Memory B cell (primary cell): ENCODE measurements at regions not wholly inside any gene's neighbourhood (a gene's known extent, or its start where the extent isn't known, plus 50 kb on each side); places are given as distances from the start of the nearest gene placed in this dataset.

Source experiments
- ATAC-seq: fragments of 150-1000 bp; cut with Tn5 transposase; 2 replicates; pipeline ENCODE4 v1.10.0; 2021; ENCODE audit warnings: low read depth, mild to moderate bottlenecking, moderate library complexity
- DNase-seq, 2 donors: peaks; one replicate each; pipeline ENCODE4 v3.0.0; 2022; ENCODE audit warnings: low spot score in 2 of 2
- H3K27ac Mint-ChIP-seq: one replicate; pipeline ENCODE4 v1.8.0; 2022; ENCODE audit warnings: mild to moderate bottlenecking, moderate library complexity, mixed read lengths
- H3K27me3 Mint-ChIP-seq: one replicate; pipeline ENCODE4 v1.8.0; 2022; ENCODE audit warnings: mixed read lengths
- H3K36me3 Mint-ChIP-seq: one replicate; pipeline ENCODE4 v1.8.0; 2022; ENCODE audit warnings: mild to moderate bottlenecking, mixed read lengths
- H3K4me1 Mint-ChIP-seq: one replicate; pipeline ENCODE4 v1.8.0; 2022; ENCODE audit warnings: mixed read lengths
- H3K4me3 Mint-ChIP-seq: one replicate; pipeline ENCODE4 v1.8.0; 2022; ENCODE audit warnings: mild to moderate bottlenecking, moderate library complexity, mixed read lengths
- H3K9me3 Mint-ChIP-seq: one replicate; pipeline ENCODE4 v1.8.0; 2022; ENCODE audit warnings: mixed read lengths

DNA sequence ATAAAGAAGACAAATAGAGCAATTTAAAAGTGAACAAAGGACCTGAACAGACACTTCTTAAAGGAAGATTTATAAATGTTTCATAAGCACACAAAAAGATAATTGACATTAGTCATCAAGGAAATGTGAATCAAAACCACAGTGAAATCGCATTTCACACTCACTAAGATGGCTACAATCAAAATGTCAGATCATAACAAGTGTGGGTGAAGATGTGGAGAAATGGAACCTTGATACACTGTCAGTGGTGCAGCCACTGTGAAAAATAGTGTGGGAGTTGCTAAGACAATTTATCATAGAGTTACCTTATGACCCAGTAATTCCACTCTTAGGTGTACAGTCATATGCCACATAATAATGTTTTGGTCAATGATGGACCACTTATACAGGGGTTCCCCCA, 54.5 kb upstream of the HTR4 start:
- peaks cover 2% of the 10 kb centered on the region for H3K36me3 Mint-ChIP-seq
- H3K4me3 Mint-ChIP-seq: no peak overlapping the region
- H3K9me3 Mint-ChIP-seq: peaks cover 2% of the 10 kb centered on the region
- peaks cover 9% of the 10 kb centered on the region for H3K27me3 Mint-ChIP-seq
- no peaks in the 10 kb centered on the region for H3K4me1 Mint-ChIP-seq
- no peak for ATAC-seq
- H3K27ac Mint-ChIP-seq: no peak overlapping the region
- DNase-seq: no peak

DNA sequence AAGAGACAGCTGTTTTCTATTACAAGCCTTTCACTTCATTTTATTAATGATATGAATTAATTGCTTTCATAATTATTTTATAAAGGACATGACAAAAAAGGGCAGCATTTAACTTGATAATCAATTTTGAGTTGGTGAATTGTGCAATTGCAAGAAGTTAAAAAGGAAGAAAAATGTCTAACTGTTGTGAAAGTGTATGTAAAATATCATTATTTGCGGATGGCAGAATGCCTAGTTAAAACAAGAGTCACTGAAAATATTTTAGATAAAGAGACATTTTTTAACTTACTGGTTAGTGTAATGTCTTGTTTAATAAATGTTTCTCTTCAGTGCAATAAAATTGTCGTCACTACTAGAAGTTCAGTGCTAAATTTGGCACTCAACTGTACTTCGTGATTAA, 57.6 kb upstream of the HTR4 start:
- H3K9me3 Mint-ChIP-seq: peaks cover 4% of the 10 kb centered on the region
- no peaks in the 10 kb centered on the region for H3K36me3 Mint-ChIP-seq
- H3K4me3 Mint-ChIP-seq: no peak overlapping the region
- no peaks in the 10 kb centered on the region for H3K4me1 Mint-ChIP-seq
- no peak for DNase-seq
- peaks cover 16% of the 10 kb centered on the region for H3K27me3 Mint-ChIP-seq
- ATAC-seq: no peak
- H3K27ac Mint-ChIP-seq: no peak overlapping the region

GRCh38 chr5:148713735-148714508, 59.6 kb upstream of the HTR4 start:
- H3K9me3 Mint-ChIP-seq: peaks cover 4% of the 10 kb centered on the region
- ATAC-seq: no peak
- no peak overlapping the region for H3K4me3 Mint-ChIP-seq
- H3K27me3 Mint-ChIP-seq: peaks cover 17% of the 10 kb centered on the region
- no peaks in the 10 kb centered on the region for H3K36me3 Mint-ChIP-seq
- no peak for DNase-seq
- H3K27ac Mint-ChIP-seq: no peak overlapping the region
- no peaks in the 10 kb centered on the region for H3K4me1 Mint-ChIP-seq

- H3K27ac Mint-ChIP-seq: no peak overlapping the region
- ATAC-seq (no peak), DNase-seq (no peak)
- no peaks in the 10 kb centered on the region for H3K36me3 Mint-ChIP-seq
- H3K27me3 Mint-ChIP-seq: peaks cover 17% of the 10 kb centered on the region
- peaks cover 4% of the 10 kb centered on the region for H3K9me3 Mint-ChIP-seq
- no peak overlapping the region for H3K4me3 Mint-ChIP-seq
- H3K4me1 Mint-ChIP-seq: no peaks in the 10 kb centered on the region
These were observed 62.4 kb upstream of the HTR4 start for GRCh38 chr5:148716716-148717115.

DNA sequence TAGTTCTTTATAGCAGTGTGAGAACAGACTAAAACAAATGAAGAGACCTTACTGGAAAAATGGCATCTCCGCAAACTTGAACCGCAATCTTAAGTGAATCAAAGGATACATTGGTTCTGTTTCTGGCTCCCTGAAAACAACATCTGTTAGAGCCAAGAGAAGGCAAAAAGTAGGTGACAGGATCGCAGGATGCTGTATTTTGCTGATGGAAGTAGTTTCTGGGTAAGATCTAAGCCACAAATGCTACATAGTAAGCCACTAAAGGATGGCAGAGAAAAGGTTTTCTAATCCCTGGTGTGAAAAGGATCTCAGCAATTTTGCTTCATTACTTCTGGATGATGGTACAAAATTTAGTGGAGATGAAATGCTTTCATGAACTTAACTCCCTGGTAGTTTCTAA, 63.3 kb upstream of the HTR4 start:
- no peaks in the 10 kb centered on the region for H3K4me1 Mint-ChIP-seq
- peaks cover 4% of the 10 kb centered on the region for H3K9me3 Mint-ChIP-seq
- H3K36me3 Mint-ChIP-seq: no peaks in the 10 kb centered on the region
- DNase-seq (no peak), ATAC-seq (no peak)
- peaks cover 16% of the 10 kb centered on the region for H3K27me3 Mint-ChIP-seq
- H3K27ac Mint-ChIP-seq: no peak overlapping the region
- H3K4me3 Mint-ChIP-seq: no peak overlapping the region

DNA sequence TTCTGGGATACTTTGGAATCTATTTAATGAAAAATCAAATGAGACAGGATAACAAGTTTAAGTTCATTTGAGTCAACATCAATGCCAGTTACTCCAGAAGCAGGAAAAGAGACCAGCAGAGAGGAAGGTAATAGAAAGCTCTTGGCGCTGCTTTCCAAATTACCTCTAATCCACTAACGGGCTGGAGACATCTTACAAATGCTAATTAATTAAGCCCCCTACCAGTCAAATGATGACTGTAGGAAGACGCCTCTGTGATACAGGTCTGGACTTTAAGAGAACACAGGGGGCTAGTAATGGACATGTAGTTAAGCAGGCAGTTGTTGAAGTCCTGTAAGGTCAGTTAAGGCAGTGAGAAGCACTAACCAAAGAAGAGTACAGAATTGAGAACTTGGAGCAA, 65.3 kb upstream of the HTR4 start:
- H3K27me3 Mint-ChIP-seq: peaks cover 14% of the 10 kb centered on the region
- H3K9me3 Mint-ChIP-seq: peaks cover 4% of the 10 kb centered on the region
- no peak overlapping the region for H3K27ac Mint-ChIP-seq
- no peak overlapping the region for H3K4me3 Mint-ChIP-seq
- H3K36me3 Mint-ChIP-seq: no peaks in the 10 kb centered on the region
- H3K4me1 Mint-ChIP-seq: no peaks in the 10 kb centered on the region
- ATAC-seq (no peak), DNase-seq (no peak)

GRCh38 chr5:148720257-148720656, 65.9 kb upstream of the HTR4 start:
- no peaks in the 10 kb centered on the region for H3K36me3 Mint-ChIP-seq
- no peak overlapping the region for H3K27ac Mint-ChIP-seq
- DNase-seq (no peak), ATAC-seq (no peak)
- H3K4me1 Mint-ChIP-seq: no peaks in the 10 kb centered on the region
- no peak overlapping the region for H3K4me3 Mint-ChIP-seq
- H3K27me3 Mint-ChIP-seq: peaks cover 7% of the 10 kb centered on the region
- no peaks in the 10 kb centered on the region for H3K9me3 Mint-ChIP-seq

DNA sequence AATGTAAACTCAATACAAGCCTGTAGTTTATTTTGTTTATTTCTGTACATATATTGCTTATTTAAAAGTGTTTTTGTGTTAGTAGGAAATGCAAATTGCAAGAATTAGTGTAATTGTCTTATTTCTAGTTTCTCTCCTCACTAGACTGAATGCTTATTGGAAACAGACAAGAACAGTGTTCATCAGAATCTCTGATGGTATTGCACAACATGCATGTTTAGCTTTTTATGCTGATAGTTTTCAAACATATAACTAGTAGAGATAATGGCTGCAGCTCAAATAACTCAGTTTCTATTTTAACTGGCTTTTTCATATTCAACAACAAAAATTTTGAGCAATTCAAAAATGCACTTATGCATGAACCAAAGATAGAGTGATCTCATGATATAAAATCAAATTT, 68.8 kb upstream of the HTR4 start:
- H3K4me3 Mint-ChIP-seq: no peak overlapping the region
- DNase-seq: no peak
- ATAC-seq: no peak
- no peaks in the 10 kb centered on the region for H3K36me3 Mint-ChIP-seq
- no peaks in the 10 kb centered on the region for H3K4me1 Mint-ChIP-seq
- H3K27ac Mint-ChIP-seq: no peak overlapping the region
- H3K27me3 Mint-ChIP-seq: peaks cover 4% of the 10 kb centered on the region
- H3K9me3 Mint-ChIP-seq: no peaks in the 10 kb centered on the region

DNA sequence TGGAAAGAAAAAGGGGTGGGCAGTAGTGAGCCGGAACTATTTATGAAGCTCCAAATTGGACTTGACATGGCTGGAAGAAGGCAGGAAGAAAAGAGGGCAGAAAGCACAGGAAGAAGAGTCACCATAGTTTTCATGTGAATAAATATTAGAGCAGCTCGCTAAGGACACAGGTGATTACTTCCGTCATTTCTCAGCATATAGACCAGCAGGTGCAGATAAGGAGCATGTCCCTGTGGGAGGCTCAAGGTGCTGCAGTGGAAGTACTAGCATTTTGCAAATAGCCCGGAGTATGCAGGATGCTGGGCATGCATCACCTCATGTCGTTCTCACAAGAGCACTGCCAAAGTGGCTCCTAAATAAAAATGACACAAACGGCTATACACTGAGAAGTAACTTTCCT, 71.3 kb upstream of the HTR4 start:
- ATAC-seq (no peak), DNase-seq (no peak)
- Mint-ChIP-seq H3K4me3 (no peak overlapping the region), H3K9me3 (no peaks in the 10 kb centered on the region), H3K36me3 (no peaks in the 10 kb centered on the region), H3K4me1 (no peaks in the 10 kb centered on the region), H3K27ac (no peak overlapping the region), H3K27me3 (peaks cover 1% of the 10 kb centered on the region)

- Mint-ChIP-seq H3K4me3 (no peak overlapping the region), H3K36me3 (no peaks in the 10 kb centered on the region), H3K9me3 (no peaks in the 10 kb centered on the region), H3K27me3 (no peaks in the 10 kb centered on the region), H3K27ac (no peak overlapping the region), H3K4me1 (peaks cover 21% of the 10 kb centered on the region)
- ATAC-seq: no peak
- no peak for DNase-seq
These were observed 74.9 kb upstream of the HTR4 start for GRCh38 chr5:148729182-148729581.

DNA sequence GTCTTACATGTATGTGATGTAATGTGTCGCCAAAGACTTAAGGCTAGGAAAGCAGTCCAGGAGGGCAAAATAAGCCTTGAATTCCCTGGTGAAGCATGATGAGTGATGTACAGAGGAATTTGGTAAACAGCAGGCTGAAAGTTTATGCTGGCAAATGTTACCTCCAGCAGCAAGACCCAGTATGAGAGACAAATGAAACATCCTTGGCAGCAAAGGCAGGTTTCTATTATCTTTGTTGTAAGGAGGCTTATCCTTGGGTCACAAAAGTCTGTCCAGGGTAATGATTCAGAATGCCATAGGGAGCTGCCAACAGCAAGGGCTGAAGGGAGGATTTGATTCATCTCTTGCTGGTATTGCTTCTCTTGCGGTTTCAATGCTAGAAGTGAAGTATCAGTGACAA, 75.9 kb upstream of the HTR4 start:
- H3K4me1 Mint-ChIP-seq: peaks cover 22% of the 10 kb centered on the region
- no peak overlapping the region for H3K4me3 Mint-ChIP-seq
- H3K9me3 Mint-ChIP-seq: no peaks in the 10 kb centered on the region
- no peaks in the 10 kb centered on the region for H3K27me3 Mint-ChIP-seq
- ATAC-seq (no peak), DNase-seq (no peak)
- H3K27ac Mint-ChIP-seq: no peak overlapping the region
- no peaks in the 10 kb centered on the region for H3K36me3 Mint-ChIP-seq

DNA sequence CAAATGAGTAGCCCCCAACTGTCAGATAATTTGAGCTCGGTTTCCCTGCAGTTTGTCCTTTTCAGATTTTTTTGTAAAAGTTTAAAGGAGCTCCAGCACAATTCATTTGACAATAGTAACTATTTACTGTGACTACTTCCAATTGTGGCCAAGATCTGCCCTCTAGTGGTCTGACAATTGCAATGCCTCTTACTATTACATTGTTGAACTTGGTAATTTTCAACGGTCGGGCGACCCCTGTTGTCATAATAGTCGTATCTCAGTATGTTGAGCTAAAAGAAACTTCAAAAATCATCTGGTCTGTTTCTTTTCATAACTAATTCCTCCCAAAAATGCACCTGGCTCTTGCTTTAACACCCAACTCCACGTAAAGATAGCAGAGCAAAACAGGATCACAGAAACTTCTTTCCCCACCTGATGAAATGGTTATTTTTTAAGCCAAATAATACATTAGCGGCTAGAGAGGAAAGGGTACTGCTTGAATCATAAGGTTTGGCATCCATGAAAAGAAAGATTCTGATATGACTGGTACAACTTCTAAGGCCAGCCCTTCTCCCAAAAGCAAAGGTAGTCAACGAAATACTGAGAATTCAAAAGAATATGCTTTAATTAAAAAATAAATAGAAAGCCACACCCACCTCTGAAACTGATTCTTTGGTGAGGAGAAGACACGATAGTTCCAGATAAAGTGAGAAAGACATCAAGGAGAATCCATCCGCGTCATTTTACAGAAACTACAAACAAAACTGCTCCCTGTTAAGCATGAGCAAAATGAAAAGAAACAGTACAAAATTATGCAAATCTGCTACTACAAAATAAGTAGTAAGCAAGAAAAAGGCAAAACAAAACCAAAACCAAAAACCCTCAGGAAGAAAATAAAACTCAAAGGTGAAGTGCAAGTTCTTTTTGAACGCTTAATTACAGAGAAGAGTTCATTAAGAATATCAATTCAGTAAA, 76.9 kb upstream of the HTR4 start:
- Mint-ChIP-seq H3K4me1 (peaks cover 22% of the 10 kb centered on the region), H3K36me3 (no peaks in the 10 kb centered on the region), H3K4me3 (peak overlapping the region; percentile 82), H3K27ac (peak overlapping the region; percentile 68), H3K9me3 (no peaks in the 10 kb centered on the region), H3K27me3 (no peaks in the 10 kb centered on the region)
- peak; percentile 42 to 66 for DNase-seq
- ATAC-seq: peak; percentile 94

DNA sequence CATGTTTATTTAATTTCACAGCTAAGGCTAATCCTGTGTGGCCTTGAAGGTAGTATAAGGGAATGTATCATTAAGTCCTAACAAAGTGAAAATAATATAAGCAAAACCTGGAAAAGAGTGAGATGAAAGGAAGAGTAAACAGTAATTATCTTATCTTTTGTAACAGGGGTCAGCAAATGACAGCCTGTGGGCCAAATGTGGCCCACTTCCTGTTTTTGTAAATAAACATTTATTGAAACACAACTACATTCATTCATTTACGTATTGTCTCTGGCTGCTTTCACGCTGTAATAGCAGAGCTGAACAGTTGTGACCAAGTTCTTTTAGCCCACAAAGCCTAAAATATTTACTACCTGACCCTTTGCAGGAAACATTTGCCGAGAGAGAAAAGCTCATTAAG, 78.4 kb upstream of the HTR4 start:
- peaks cover 22% of the 10 kb centered on the region for H3K4me1 Mint-ChIP-seq
- DNase-seq: no peak
- H3K36me3 Mint-ChIP-seq: no peaks in the 10 kb centered on the region
- H3K27ac Mint-ChIP-seq: no peak overlapping the region
- H3K27me3 Mint-ChIP-seq: no peaks in the 10 kb centered on the region
- H3K9me3 Mint-ChIP-seq: no peaks in the 10 kb centered on the region
- no peak for ATAC-seq
- no peak overlapping the region for H3K4me3 Mint-ChIP-seq

DNA sequence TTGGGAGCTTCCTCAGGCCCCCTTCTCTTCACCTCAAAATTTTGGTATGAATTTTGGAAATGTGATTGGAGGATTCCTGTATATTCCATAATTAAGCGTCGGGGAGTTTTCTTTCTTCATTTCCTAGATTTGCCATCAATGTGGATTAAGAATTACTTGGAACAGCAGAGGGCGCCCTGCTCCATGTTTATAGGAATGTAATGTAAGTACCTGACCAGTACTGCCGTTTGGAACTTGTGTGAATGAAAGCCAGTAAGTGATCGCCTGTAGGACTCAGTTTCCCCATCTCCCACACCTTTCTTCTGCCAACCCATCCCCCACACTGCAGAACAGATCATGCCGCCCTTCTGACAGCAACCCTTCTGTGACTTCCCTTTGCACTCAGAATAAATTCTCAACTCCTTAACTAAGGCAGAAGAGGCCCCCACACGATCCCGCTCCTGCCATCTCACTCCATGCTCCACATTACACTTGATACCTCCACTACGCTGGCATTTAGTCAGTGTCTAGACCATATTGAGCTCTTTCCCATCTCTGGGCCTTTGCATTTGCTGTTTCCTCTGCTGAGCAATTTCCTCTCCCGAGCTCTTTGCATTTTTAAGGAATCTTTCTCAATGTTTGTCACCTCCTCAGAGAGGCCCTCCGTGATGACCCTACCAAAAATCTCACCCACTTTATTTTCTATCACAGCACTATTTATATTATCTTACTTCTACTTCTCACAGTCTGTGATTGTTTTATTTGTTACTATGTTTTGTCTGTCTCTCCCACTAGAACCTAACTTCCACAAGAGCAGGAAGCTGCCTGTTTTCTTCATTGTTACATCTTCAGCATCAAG, 79.5 kb upstream of the HTR4 start:
- H3K4me3 Mint-ChIP-seq: no peak overlapping the region
- H3K9me3 Mint-ChIP-seq: no peaks in the 10 kb centered on the region
- DNase-seq (peak; percentile 63 to 65), ATAC-seq (peak; percentile 24)
- no peaks in the 10 kb centered on the region for H3K27me3 Mint-ChIP-seq
- H3K27ac Mint-ChIP-seq: no peak overlapping the region
- H3K4me1 Mint-ChIP-seq: peaks cover 22% of the 10 kb centered on the region
- H3K36me3 Mint-ChIP-seq: no peaks in the 10 kb centered on the region
